Neuronal stem cell (in vitro differentiated cells): ENCODE measurements at regions not wholly inside any gene's neighbourhood (a gene's known extent, or its start where the extent isn't known, plus 50 kb on each side); places are given as distances from the start of the nearest gene placed in this dataset.

Source experiments
- DNase-seq: peaks from one replicate; pipeline ENCODE4 v3.0.0-alpha.2; 2013; ENCODE audit warnings: low spot score
- H2AFZ ChIP-seq: one replicate; pipeline ENCODE4 v1.6.1; 2013; ENCODE audit warnings: mild to moderate bottlenecking, low read length, inconsistent platforms
- H2AK5ac ChIP-seq: 2 replicates; pipeline ENCODE4 v1.6.1; 2013; ENCODE audit warnings: low read depth, mild to moderate bottlenecking, inconsistent platforms, low read length, moderate library complexity, mixed read lengths
- H2BK120ac ChIP-seq: 2 replicates; pipeline ENCODE4 v1.6.1; 2013; ENCODE audit warnings: low read depth, mild to moderate bottlenecking, inconsistent platforms, low read length, moderate library complexity, mixed read lengths
- H2BK12ac ChIP-seq: one replicate; pipeline ENCODE4 v1.6.1; 2013; ENCODE audit warnings: low read length, inconsistent platforms
- H2BK15ac ChIP-seq: 2 replicates; pipeline ENCODE4 v1.6.1; 2013; ENCODE audit warnings: mild to moderate bottlenecking, low read length, inconsistent platforms, mixed read lengths
- H2BK5ac ChIP-seq: one replicate; pipeline ENCODE4 v1.6.1; 2013; ENCODE audit warnings: inconsistent platforms, mild to moderate bottlenecking, low read length, moderate library complexity
- H3K14ac ChIP-seq: one replicate; pipeline ENCODE4 v1.6.1; 2013; ENCODE audit warnings: low read length, inconsistent platforms
- H3K18ac ChIP-seq: 2 replicates; pipeline ENCODE4 v1.6.1; 2013; ENCODE audit warnings: low read length, inconsistent platforms
- H3K23ac ChIP-seq: 2 replicates; pipeline ENCODE4 v1.6.1; 2013; ENCODE audit warnings: low read depth, mild to moderate bottlenecking, mixed read lengths, low read length, inconsistent platforms; ENCODE audit not compliant: poor library complexity
- H3K27ac ChIP-seq: replicated peaks from 3 replicates; pipeline ENCODE4 v1.5.1; 2013; ENCODE audit warnings: low read length, inconsistent platforms
- H3K27me3 ChIP-seq, 3 experiments: 2 replicates each; pipeline ENCODE4 v1.6.1; 2013; ENCODE audit warnings: low read length in 3 of 3, mild to moderate bottlenecking in 2 of 3, inconsistent platforms in 1 of 3, low read depth in 1 of 3, mixed read lengths in 1 of 3, moderate library complexity in 1 of 3; ENCODE audit not compliant: control insufficient read depth in 3 of 3, insufficient read depth in 3 of 3
- H3K36me3 ChIP-seq, 2 donors: replicated peaks in 1 of 2; 2 replicates each; pipeline ENCODE4 v1.6.1; 2013; ENCODE audit warnings: low read length in 2 of 2; ENCODE audit not compliant: control insufficient read depth in 2 of 2, insufficient read depth in 2 of 2
- H3K4ac ChIP-seq: 2 replicates; pipeline ENCODE4 v1.6.1; 2013; ENCODE audit warnings: inconsistent platforms, mild to moderate bottlenecking, low read length, moderate library complexity
- H3K4me1 ChIP-seq, 2 donors: 1 replicate in 1 of 2; 2 replicates in 1 of 2; pipeline ENCODE4 v1.6.1; 2013; ENCODE audit warnings: low read length in 2 of 2, low read depth in 1 of 2; ENCODE audit not compliant: control insufficient read depth in 2 of 2, insufficient read depth in 1 of 2
- H3K4me2 ChIP-seq: one replicate; pipeline ENCODE4 v1.6.1; 2013; ENCODE audit warnings: mild to moderate bottlenecking, low read length, inconsistent platforms; ENCODE audit not compliant: insufficient read depth, poor library complexity, severe bottlenecking
- H3K4me3 ChIP-seq, 2 donors: 2 replicates each; pipeline ENCODE4 v1.5.1; 2013; ENCODE audit warnings: low read length in 2 of 2, mild to moderate bottlenecking in 2 of 2, inconsistent platforms in 1 of 2, moderate library complexity in 1 of 2
- H3K79me1 ChIP-seq: one replicate; pipeline ENCODE4 v1.6.1; 2013; ENCODE audit warnings: low read depth, mild to moderate bottlenecking, inconsistent platforms, low read length, moderate library complexity
- H3K9ac ChIP-seq: one replicate; pipeline ENCODE4 v1.6.1; 2013; ENCODE audit warnings: mild to moderate bottlenecking, low read depth, low read length, inconsistent platforms; ENCODE audit not compliant: poor library complexity
- H3K9me3 ChIP-seq, 2 donors: replicated peaks in 1 of 2; 2 replicates each; pipeline versions ENCODE3 to v1.6.1; 2013; ENCODE audit warnings: low read length in 2 of 2, mild to moderate bottlenecking in 2 of 2, inconsistent platforms in 1 of 2, low read depth in 1 of 2, mixed read lengths in 1 of 2, moderate library complexity in 1 of 2; ENCODE audit not compliant: control insufficient read depth in 2 of 2, insufficient read depth in 1 of 2
- H4K8ac ChIP-seq: one replicate; pipeline ENCODE4 v1.6.1; 2013; ENCODE audit warnings: low read depth, mild to moderate bottlenecking, inconsistent platforms, low read length, moderate library complexity
- H4K91ac ChIP-seq: one replicate; pipeline ENCODE4 v1.6.1; 2013; ENCODE audit warnings: low read length, low read depth, mild to moderate bottlenecking, inconsistent platforms; ENCODE audit not compliant: poor library complexity
- WGBS, 2 donors: extraction: QIAGEN DNeasy Blood & Tissue Kit; methylation state at CpG; one replicate each; pipeline ENCODE4 v1.1.7; 2013; ENCODE audit warnings: missing lambda C conversion rate in 2 of 2, mixed read lengths in 1 of 2; ENCODE audit not compliant: insufficient read length in 2 of 2, insufficient replicate concordance in 1 of 2; ENCODE audit errors: extremely low coverage in 2 of 2; 5-methylcytosine and 5-hydroxymethylcytosine counted together

- H3K27me3 ChIP-seq = no peaks in the 10 kb centered on the region
- no peak overlapping the region for H2AK5ac ChIP-seq
- H3K18ac ChIP-seq = peak overlapping the region; percentile 54
- H2BK5ac ChIP-seq = no peak overlapping the region
- no peak overlapping the region for H3K27ac ChIP-seq
- no peaks in the 10 kb centered on the region for H3K4me1 ChIP-seq
- H3K9ac ChIP-seq = no peak overlapping the region
- H2AFZ ChIP-seq = no peak overlapping the region
- H3K36me3 ChIP-seq = no peaks in the 10 kb centered on the region
- no peaks in the 10 kb centered on the region for H3K79me1 ChIP-seq
- H2BK120ac ChIP-seq = no peak overlapping the region
- H4K91ac ChIP-seq = no peak overlapping the region
- H3K4ac ChIP-seq = no peak overlapping the region
- no peak for DNase-seq
- H3K14ac ChIP-seq = peak overlapping the region; percentile 4
- H3K4me2 ChIP-seq = no peak overlapping the region
- no CpG with 5 or more reads among the region's 9 CpGs for WGBS, 2 donors
- H3K23ac ChIP-seq = peak overlapping the region; percentile 44
- H3K4me3 ChIP-seq = peak overlapping the region in 1 of 2 donors; percentile 14
- peaks cover 0 to 4% of the 10 kb centered on the region in 2 donors for H3K9me3 ChIP-seq
- H4K8ac ChIP-seq = no peak overlapping the region
- H2BK15ac ChIP-seq = no peak overlapping the region
- no peak overlapping the region for H2BK12ac ChIP-seq
Measured at GRCh38 chr5:2921651-2922050, 170.2 kb upstream of the IRX2 start.

GRCh38 chr5:2921176-2921575, 169.7 kb upstream of the IRX2 start:
- H2BK12ac ChIP-seq = no peak overlapping the region
- no peak for DNase-seq
- peaks cover 0 to 4% of the 10 kb centered on the region in 2 donors for H3K9me3 ChIP-seq
- H4K8ac ChIP-seq = no peak overlapping the region
- WGBS, 2 donors = no CpG with 5 or more reads among the region's 5 CpGs
- H2BK5ac ChIP-seq = no peak overlapping the region
- no peaks in the 10 kb centered on the region for H3K27me3 ChIP-seq
- H3K4me2 ChIP-seq = no peak overlapping the region
- H2AK5ac ChIP-seq = no peak overlapping the region
- H3K36me3 ChIP-seq = no peaks in the 10 kb centered on the region
- no peak overlapping the region for H3K23ac ChIP-seq
- no peak overlapping the region for H3K18ac ChIP-seq
- H3K79me1 ChIP-seq = no peaks in the 10 kb centered on the region
- H4K91ac ChIP-seq = no peak overlapping the region
- no peak overlapping the region for H3K14ac ChIP-seq
- no peaks in the 10 kb centered on the region for H3K4me1 ChIP-seq
- peak overlapping the region; percentile 51 for H3K9ac ChIP-seq
- no peak overlapping the region for H2BK15ac ChIP-seq
- H2AFZ ChIP-seq = no peak overlapping the region
- H3K4me3 ChIP-seq = no peak overlapping the region
- H3K4ac ChIP-seq = no peak overlapping the region
- H2BK120ac ChIP-seq = no peak overlapping the region
- no peak overlapping the region for H3K27ac ChIP-seq

GRCh38 chr5:2920312-2920711, 168.8 kb upstream of the IRX2 start:
- Histone ChIP-seq H3K4me2 (no peak overlapping the region), H3K27ac (no peak overlapping the region), H4K91ac (no peak overlapping the region), H3K9ac (no peak overlapping the region), H3K9me3 (peaks cover 0 to 4% of the 10 kb centered on the region in 2 donors), H3K79me1 (no peaks in the 10 kb centered on the region), H2BK12ac (no peak overlapping the region), H3K14ac (peak overlapping the region; percentile 85), H3K27me3 (no peaks in the 10 kb centered on the region), H3K23ac (no peak overlapping the region), H2BK15ac (no peak overlapping the region), H2AK5ac (no peak overlapping the region), H3K4ac (no peak overlapping the region), H3K36me3 (no peaks in the 10 kb centered on the region), H2AFZ (no peak overlapping the region), H4K8ac (no peak overlapping the region), H3K4me3 (no peak overlapping the region), H3K18ac (peak overlapping the region; percentile 29), H2BK120ac (no peak overlapping the region), H2BK5ac (no peak overlapping the region), H3K4me1 (no peaks in the 10 kb centered on the region)
- no peak for DNase-seq
- WGBS, 2 donors = no CpG with 5 or more reads among the region's 5 CpGs

- H3K4me1 ChIP-seq = no peaks in the 10 kb centered on the region
- no peak overlapping the region for H3K4me3 ChIP-seq
- peaks cover 0 to 2% (median 0%) of the 10 kb centered on the region in 3 experiments for H3K27me3 ChIP-seq
- no peak overlapping the region for H2BK120ac ChIP-seq
- H3K9me3 ChIP-seq = peaks cover 0 to 4% of the 10 kb centered on the region in 2 donors
- peak overlapping the region; percentile 85 for H3K14ac ChIP-seq
- peak overlapping the region; percentile 34 for H3K23ac ChIP-seq
- H3K9ac ChIP-seq = no peak overlapping the region
- no peak overlapping the region for H2BK12ac ChIP-seq
- no peak overlapping the region for H4K91ac ChIP-seq
- no peak overlapping the region for H3K4me2 ChIP-seq
- H2AFZ ChIP-seq = no peak overlapping the region
- H2AK5ac ChIP-seq = peak overlapping the region; percentile 94
- H3K79me1 ChIP-seq = no peaks in the 10 kb centered on the region
- DNase-seq = no peak
- H2BK5ac ChIP-seq = no peak overlapping the region
- no peak overlapping the region for H3K27ac ChIP-seq
- peak overlapping the region; percentile 78 for H2BK15ac ChIP-seq
- H3K4ac ChIP-seq = no peak overlapping the region
- peak overlapping the region; percentile 44 for H3K18ac ChIP-seq
- H3K36me3 ChIP-seq = no peaks in the 10 kb centered on the region
- no CpG with 5 or more reads among the region's 11 CpGs for WGBS, 2 donors
- H4K8ac ChIP-seq = no peak overlapping the region
Measured at GRCh38 chr5:2919310-2920018, 168.0 kb upstream of the IRX2 start.
